ENCODE measurements at regions not wholly inside any gene's neighbourhood (a gene's known extent, or its start where the extent isn't known, plus 50 kb on each side); places are given as distances from the start of the nearest gene placed in this dataset.

DNA sequence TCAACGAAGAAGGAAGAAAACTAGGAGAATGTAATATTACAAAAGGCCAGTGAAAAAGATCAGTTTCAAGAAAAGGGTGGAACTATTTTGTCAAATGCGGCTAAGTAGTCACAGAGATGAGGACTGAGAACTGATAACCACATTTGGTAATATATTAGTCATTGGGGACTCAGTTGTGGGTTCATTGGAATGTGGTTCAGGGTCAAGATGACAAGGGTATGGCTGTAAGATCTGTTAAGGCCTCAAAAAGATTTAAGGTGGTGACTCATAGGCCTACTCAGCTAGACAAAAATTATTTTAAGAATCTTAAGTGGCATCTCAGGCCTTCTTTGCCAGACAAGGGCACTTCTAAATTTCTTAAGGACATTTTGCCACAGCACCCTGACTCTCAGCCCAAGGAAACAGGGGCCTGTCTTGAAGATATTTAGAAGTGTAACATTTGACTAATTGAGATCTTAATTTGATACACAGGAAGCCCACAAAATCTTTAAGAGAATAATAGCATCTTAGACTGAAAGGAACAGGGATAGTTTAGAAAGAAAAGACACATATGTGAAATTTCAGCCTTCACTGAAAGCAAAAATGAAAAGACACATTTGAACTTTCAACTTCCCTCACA is 81.3 kb downstream of the STRADB start:
- H2BK120ac ChIP-seq (ENCODE audit: low read depth, low read length, poor library complexity, severe bottlenecking) = no peak overlapping the region
- H2BK12ac ChIP-seq (ENCODE audit: insufficient read length, low read depth, low read length) = no peak overlapping the region
- H3K18ac ChIP-seq (ENCODE audit: insufficient read length, low read depth, low read length) = no peak overlapping the region
- Mint-ChIP-seq H3K36me3 (ENCODE audit: insufficient read depth in 1 of 3, low read depth in 3 of 3) (no peaks in the 10 kb centered on the region; a peak in 1 of 7 replicates), H3K4me1 (no peaks in the 10 kb centered on the region), H3K9me3 (peaks cover 10 to 16% of the 10 kb centered on the region in 2 experiments), H3K4me3 (no peak overlapping the region), H3K27me3 (ENCODE audit: low read depth) (peaks cover 6% of the 10 kb centered on the region), H3K27ac (no peak overlapping the region; a peak in 1 of 7 replicates)
- no peak overlapping the region for H2AK5ac ChIP-seq (ENCODE audit: insufficient read length, low read length)
- H3K9ac ChIP-seq (ENCODE audit: extremely low read depth, insufficient read length, low read length) = no peak overlapping the region
- no peak overlapping the region for H4K91ac ChIP-seq (ENCODE audit: insufficient read length, low read depth, low read length)
- no peak overlapping the region for H3T11ph ChIP-seq (ENCODE audit: low read length)
- no peak overlapping the region for H2BK15ac ChIP-seq (ENCODE audit: low read depth, low read length)
- H4K20me1 ChIP-seq (ENCODE audit: control insufficient read depth, insufficient read depth, insufficient read length) = no peaks in the 10 kb centered on the region
- H2BK5ac ChIP-seq (ENCODE audit: insufficient read length, low read length) = no peak overlapping the region
- no peak overlapping the region for H3K14ac ChIP-seq (ENCODE audit: insufficient read depth, low read length)
- H3K27ac ChIP-seq (ENCODE audit: insufficient read length, low read depth, low read length) = no peak overlapping the region
- H3K23me2 ChIP-seq (ENCODE audit: insufficient read length, low read depth, low read length, poor library complexity, severe bottlenecking) = no peaks in the 10 kb centered on the region
- no peaks in the 10 kb centered on the region for H3K27me3 ChIP-seq (ENCODE audit: insufficient read depth, low read length)
- WGBS (ENCODE audit: extremely low coverage, insufficient read length, low lambda C conversion rate) = no CpG with 5 or more reads among the region's 2 CpGs
- H3K23ac ChIP-seq (ENCODE audit: insufficient read length, low read depth, low read length) = no peak overlapping the region
- H4K5ac ChIP-seq (ENCODE audit: insufficient read length, low read depth, low read length) = no peak overlapping the region
- no peak overlapping the region for H4K8ac ChIP-seq (replicated peaks; ENCODE audit: insufficient read length, low read depth, low read length)
- no peaks in the 10 kb centered on the region for H3K4me1 ChIP-seq (ENCODE audit: insufficient read depth, low read length)
- no peak overlapping the region for H3K4ac ChIP-seq (ENCODE audit: low read depth, low read length)
- no peak overlapping the region for H3K56ac ChIP-seq (ENCODE audit: insufficient read length, low read depth, low read length)
- H3K79me1 ChIP-seq (ENCODE audit: insufficient read depth, low read depth, low read length, poor library complexity, severe bottlenecking) = no peaks in the 10 kb centered on the region
- no peaks in the 10 kb centered on the region for H3K79me2 ChIP-seq (ENCODE audit: insufficient read depth, low read length)
- H3K9me3 ChIP-seq (ENCODE audit: control insufficient read depth, low read depth, low read length) = no peaks in the 10 kb centered on the region
- H3K4me2 ChIP-seq (ENCODE audit: insufficient read depth, insufficient read length, low read length) = no peak overlapping the region
- H2AFZ ChIP-seq (ENCODE audit: low read length) = no peak overlapping the region
- no peak for DNase-seq
- no peak for TF ChIP-seq CTCF (conservative IDR thresholded peaks at IDR 0.05)
- H2BK20ac ChIP-seq (ENCODE audit: low read depth, low read length, poor library complexity, severe bottlenecking) = no peak overlapping the region
